Iris pigment epithelial cell (primary cell): ENCODE measurements at regions not wholly inside any gene's neighbourhood (a gene's known extent, or its start where the extent isn't known, plus 50 kb on each side); places are given as distances from the start of the nearest gene placed in this dataset.
"Not testable (repeated sequence)": the region's sequence is repeated elsewhere in the genome, so short reads cannot be mapped to it uniquely, and the experiment has no call there.

ENCODE experiments used
- DNase-seq: peaks from one replicate; pipeline ENCODE4 v3.0.0-alpha.2; 2011; ENCODE audit warnings: low read depth

GRCh38 chr1:59173721-59174120 is 123.2 kb upstream of the FGGY start:
- peak; percentile 81 for DNase-seq

- no peak for DNase-seq
Observed at GRCh38 chr1:59176471-59176870, 120.4 kb upstream of the FGGY start.

GRCh38 chr1:59177756-59178155 is 119.1 kb upstream of the FGGY start:
- no peak for DNase-seq

- peak; percentile 83 for DNase-seq
Observed at GRCh38 chr1:59178339-59179187, 118.3 kb upstream of the FGGY start.

DNA sequence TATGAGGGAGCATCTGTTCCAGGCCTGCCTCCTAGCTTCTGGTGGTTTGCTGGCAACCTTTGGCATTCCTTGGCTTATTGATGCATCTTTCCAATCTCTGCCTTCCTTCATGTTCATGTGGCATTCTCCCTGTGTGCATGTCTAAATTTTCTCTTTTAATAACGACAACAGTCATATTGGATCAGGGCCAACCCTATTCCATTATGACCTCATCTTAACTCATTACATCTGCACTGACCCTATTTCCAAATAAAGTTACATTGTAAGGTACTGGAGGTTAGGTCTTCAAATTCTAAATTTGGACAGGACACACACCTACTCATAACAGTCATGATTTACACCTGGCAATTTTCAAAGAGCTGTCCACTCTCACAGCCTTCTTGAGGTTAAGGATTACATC is 117.2 kb upstream of the FGGY start:
- no peak for DNase-seq

- DNase-seq = peak; percentile 38
Observed at GRCh38 chr1:59180735-59181134, 116.2 kb upstream of the FGGY start.

DNA sequence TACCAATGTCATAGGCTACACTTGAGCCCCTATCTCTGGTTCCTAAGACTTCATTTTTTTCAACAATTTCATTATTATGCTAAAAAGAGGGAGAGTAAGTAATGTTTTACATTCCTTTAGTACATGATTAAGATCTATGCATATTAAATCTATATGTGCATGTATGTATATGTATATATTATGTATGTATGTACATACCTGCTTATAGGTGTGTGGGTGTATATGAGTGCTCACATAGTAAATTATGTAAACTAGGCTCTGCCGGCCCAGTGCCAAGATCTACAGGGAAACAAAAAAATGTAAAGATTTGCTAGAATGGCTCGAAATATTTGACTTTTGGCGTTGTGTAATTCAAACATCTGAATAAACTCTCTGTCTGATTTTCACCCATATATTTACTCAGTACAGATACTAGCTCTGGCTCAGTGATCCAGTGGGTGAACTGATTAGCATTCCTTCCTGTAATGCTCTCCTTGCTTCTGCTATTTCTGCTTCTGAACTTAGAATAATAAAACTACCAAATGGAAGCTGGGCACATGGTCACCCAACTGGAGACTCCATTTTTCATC is 113.1 kb upstream of the FGGY start:
- DNase-seq = no peak

GRCh38 chr1:59184365-59184905 is 112.5 kb upstream of the FGGY start:
- no peak for DNase-seq

- DNase-seq = no peak
Observed at GRCh38 chr1:59185163-59185860, 111.6 kb upstream of the FGGY start.

DNA sequence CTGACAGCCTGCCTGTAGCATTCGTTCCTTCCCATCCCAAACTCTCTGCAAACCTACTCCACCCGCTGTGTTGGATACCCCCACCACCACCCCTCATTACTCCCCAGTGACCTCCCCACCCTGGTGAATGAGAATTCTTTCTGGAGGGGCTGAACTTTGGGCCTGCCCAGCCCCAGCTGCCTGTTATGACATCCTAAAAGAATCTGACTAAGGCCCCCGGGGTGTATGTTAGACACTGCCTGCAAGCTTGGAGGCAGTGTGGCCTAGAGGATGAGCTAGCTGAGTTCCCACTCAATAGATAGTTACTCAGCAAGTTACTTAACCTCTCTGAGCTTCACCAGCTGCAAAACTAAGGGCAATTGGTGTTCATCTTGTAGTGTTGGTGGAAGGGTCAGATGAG is 110.2 kb upstream of the FGGY start:
- peak; percentile 61 for DNase-seq

GRCh38 chr1:59188413-59189213 is 108.3 kb upstream of the FGGY start:
- no peak for DNase-seq

DNA sequence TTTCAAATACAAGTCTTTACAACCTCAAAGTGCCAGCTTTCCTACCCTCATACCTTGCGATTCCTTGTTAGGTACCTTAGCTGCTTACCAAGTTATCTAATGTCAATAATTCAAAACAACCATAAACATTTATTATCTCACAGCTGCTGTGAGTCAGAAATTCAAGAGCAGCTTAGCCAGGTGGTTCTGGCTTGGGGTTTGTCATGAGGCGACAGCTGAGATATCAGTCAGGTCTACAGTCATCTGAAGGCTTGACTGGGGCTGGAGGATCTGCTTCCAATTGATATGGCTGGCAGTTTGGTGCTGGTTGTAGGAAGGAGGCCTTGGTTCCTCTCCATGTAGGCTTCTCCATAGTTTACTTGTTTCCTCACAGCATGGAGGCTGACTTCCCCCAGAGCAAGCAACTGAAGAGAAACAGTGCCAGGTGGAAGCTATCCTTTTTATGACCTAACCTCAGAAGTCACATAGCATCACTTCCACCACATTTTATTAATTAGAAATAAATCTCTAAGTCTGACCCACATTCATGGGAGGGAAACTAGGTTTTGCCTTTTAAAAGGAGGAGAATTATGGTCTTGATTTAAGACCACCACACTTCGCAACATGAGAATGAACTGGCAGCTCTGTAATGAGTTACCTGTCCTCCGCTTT is 103.3 kb upstream of the FGGY start:
- DNase-seq = no peak

- no peak for DNase-seq
Observed at GRCh38 chr1:59194621-59195020, 102.3 kb upstream of the FGGY start.

DNA sequence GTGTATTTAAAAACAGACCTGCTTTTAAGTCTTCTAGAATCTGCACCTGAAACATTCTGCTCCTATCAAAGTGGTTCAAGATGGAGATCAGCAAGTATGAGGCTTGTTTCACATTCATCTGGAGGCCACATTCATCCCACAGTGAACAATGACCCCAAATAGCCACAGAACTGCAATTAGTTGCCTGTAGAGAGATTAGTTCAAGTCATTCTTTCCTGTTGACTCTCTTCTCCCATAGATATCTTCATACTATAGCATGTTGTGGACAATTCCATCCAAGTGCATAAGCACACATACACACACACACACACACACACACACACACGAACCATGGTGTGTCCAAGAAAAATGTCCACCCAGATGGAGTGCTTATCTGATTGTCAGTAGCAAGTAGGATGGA is 101.7 kb upstream of the FGGY start:
- peak; percentile 19 for DNase-seq

DNA sequence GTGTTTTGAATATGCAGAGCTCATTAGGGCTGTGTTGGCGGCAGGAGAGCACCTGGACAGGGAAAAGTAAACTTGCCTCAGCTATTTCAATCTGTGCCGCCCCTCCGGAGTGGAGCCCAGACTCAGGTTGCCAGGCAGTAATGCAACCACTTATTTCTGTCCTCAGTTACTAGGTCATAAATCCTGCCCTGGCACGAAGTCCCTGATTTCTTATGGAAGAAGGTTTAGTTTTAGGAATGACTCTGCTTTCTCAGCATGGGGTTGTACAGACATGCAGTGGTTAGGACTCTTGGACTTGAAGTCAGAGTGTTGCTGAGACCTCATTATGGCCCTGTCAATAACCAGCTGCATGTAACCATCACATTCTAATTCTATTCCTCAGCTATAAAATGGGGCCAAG is 98.3 kb upstream of the FGGY start:
- DNase-seq = no peak

DNA sequence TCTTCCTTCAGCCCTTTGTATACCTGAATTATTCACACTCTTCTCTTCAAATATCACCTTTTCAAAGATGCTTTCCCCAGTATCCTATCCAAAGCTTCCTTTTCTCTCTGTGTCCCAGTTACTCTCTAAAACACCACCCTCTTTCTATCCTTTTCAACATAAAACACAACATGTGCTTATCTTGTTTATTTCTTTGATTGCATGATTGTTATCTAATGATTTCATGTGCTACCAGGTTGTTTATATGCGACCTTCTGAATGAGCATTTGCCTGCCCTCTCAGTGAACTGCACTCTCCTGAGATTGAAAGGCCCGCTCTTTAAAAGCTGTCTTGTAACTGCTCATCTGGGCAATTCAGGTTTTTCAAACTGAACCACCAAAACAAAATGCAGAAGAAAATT is 97.7 kb upstream of the FGGY start:
- DNase-seq = no peak

DNA sequence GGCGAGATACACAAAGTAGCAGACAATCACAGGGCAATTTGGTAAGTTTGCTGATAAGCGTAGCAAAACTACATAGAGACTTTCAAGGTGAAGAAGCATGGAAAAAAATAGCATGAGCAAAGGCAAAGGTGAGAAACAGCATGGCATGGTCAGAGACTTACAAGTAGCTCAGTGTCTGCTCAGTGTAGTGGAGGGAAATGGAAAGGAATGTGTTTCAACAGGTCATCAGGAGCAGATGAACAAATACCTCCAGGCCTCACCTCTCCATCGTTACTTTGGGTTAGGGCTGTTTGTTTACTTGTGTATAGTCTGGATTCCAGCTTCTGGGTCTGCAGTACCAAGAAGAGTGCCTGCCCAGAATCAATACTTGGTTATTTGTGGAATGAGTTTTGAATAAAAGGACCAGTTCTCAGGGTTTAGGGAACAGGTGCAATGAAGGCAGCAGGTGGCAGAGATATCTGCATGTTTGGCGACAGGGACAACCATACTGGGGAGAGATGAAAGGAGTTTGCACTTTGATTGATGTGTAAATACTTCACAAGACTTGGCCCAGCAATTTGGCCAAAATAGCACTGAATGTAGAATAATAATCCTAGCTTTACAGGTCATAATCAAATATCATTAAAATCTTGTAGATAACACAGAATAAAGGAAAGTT is 97.0 kb upstream of the FGGY start:
- DNase-seq = no peak

DNA sequence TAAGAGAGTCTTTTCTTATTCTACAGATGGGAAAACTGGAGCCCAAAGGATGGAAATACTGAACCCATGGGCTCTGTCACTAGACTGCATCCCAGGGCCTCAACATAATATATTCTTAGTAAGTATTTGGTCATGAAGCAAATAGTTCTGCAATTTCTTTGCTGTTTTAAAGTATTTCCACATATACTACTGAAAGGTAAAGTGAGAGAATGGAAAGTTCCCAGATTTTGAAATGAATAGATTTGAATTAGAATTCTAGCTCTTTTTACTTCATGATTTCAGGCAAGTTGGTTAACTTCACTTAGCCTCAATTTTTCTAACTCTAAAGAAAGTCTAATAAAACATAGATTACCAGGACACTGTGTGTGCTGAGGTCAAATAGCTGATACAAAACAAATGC is 95.6 kb upstream of the FGGY start:
- no peak for DNase-seq

GRCh38 chr1:59202455-59202854 is 94.4 kb upstream of the FGGY start:
- DNase-seq = no peak

DNA sequence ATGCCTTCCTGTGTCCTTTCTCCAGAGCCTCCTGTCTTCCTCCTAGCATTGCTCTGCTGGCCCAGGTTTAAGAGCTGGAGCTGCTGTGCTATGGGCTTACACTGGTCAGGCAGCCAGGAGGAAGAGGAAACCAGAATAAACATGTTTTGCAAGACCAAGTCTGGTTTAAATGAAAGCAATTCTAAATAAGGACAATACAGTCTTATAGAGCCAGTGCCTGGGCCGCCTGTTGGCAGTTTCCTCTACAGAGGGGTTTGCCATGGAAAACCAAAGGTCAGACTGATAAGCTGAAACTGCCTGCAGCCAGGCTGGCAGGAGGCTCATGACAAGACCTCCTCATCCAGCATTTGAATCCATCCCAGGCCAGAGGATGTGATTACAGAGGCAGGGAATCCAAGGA is 92.9 kb upstream of the FGGY start:
- DNase-seq = peak; percentile 61

GRCh38 chr1:59206616-59207015 is 90.3 kb upstream of the FGGY start:
- DNase-seq = not testable (repeated sequence)
